Prostate gland (tissue), 2 donors: ENCODE measurements at regions not wholly inside any gene's neighbourhood (a gene's known extent, or its start where the extent isn't known, plus 50 kb on each side); places are given as distances from the start of the nearest gene placed in this dataset.

Experiments
- CTCF ChIP-seq, 4 experiments: fragments of 200-600 bp in 2 of 4; fragments of 450-650 bp in 2 of 4; sonication (generic) in 2 of 4; IDR thresholded peaks; 1 replicate in 3 of 4; 2 replicates in 1 of 4; pipeline ENCODE4 v1.5.1; 2016 to 2019; ENCODE audit warnings: antibody characterized with exemption in 4 of 4, mild to moderate bottlenecking in 2 of 4, moderate library complexity in 2 of 4
- POLR2A ChIP-seq: fragments of 450-650 bp; IDR thresholded peaks from one replicate; pipeline ENCODE4 v1.6.1; 2016; ENCODE audit warnings: antibody characterized with exemption, mild to moderate bottlenecking

- TF ChIP-seq CTCF (IDR thresholded peaks at IDR 0.05) (no peak), POLR2A (no peak)
Observed at GRCh38 chrX:13923845-13924244, 105.8 kb downstream of the GEMIN8 start.
